ENCODE measurements at regions not wholly inside any gene's neighbourhood (a gene's known extent, or its start where the extent isn't known, plus 50 kb on each side); places are given as distances from the start of the nearest gene placed in this dataset.

GRCh38 chr6:4188801-4189200 is 53.4 kb upstream of the ECI2 start:
- no peak overlapping the region for H3K9ac ChIP-seq
- H3K36me3 ChIP-seq (ENCODE audit: insufficient read depth) = no peaks in the 10 kb centered on the region
- no peak overlapping the region for H3K27ac ChIP-seq
- no peak for TF ChIP-seq CTCF (conservative IDR thresholded peaks at IDR 0.05; ENCODE audit: low read depth, low read length)
- H4K20me1 ChIP-seq (ENCODE audit: insufficient read depth) = no peaks in the 10 kb centered on the region
- H3K4me2 ChIP-seq = no peak overlapping the region
- no peak overlapping the region for H3K4me3 ChIP-seq (IDR thresholded peaks at IDR 0.05; ENCODE audit: insufficient read depth, low read depth, low read length)
- H3K4me1 ChIP-seq (ENCODE audit: low read depth, poor library complexity, severe bottlenecking) = no peaks in the 10 kb centered on the region
- no peak overlapping the region for H2AFZ ChIP-seq (ENCODE audit: low read depth)
- H3K79me2 ChIP-seq (ENCODE audit: insufficient read depth, low read depth) = no peaks in the 10 kb centered on the region
- H3K27me3 ChIP-seq (ENCODE audit: insufficient read depth, low read depth) = no peaks in the 10 kb centered on the region

GRCh38 chr6:4187480-4187879 is 52.1 kb upstream of the ECI2 start:
- Histone ChIP-seq H3K4me3 (IDR thresholded peaks at IDR 0.05; ENCODE audit: insufficient read depth, low read depth, low read length) (no peak overlapping the region), H3K27me3 (ENCODE audit: insufficient read depth, low read depth) (no peaks in the 10 kb centered on the region), H3K79me2 (ENCODE audit: insufficient read depth, low read depth) (no peaks in the 10 kb centered on the region), H2AFZ (ENCODE audit: low read depth) (no peak overlapping the region), H3K4me1 (ENCODE audit: low read depth, poor library complexity, severe bottlenecking) (no peaks in the 10 kb centered on the region), H3K36me3 (ENCODE audit: insufficient read depth) (no peaks in the 10 kb centered on the region), H3K9ac (no peak overlapping the region), H4K20me1 (ENCODE audit: insufficient read depth) (no peaks in the 10 kb centered on the region), H3K4me2 (no peak overlapping the region), H3K27ac (no peak overlapping the region)
- TF ChIP-seq CTCF (conservative IDR thresholded peaks at IDR 0.05; ENCODE audit: low read depth, low read length) = no peak

- TF ChIP-seq CTCF (conservative IDR thresholded peaks at IDR 0.05; ENCODE audit: low read depth, low read length) = no peak
- Histone ChIP-seq H3K79me2 (ENCODE audit: insufficient read depth, low read depth) (no peaks in the 10 kb centered on the region), H3K9ac (no peak overlapping the region), H3K27me3 (ENCODE audit: insufficient read depth, low read depth) (no peaks in the 10 kb centered on the region), H2AFZ (ENCODE audit: low read depth) (no peak overlapping the region), H3K27ac (no peak overlapping the region), H3K4me1 (ENCODE audit: low read depth, poor library complexity, severe bottlenecking) (no peaks in the 10 kb centered on the region), H3K4me2 (no peak overlapping the region), H3K36me3 (ENCODE audit: insufficient read depth) (no peaks in the 10 kb centered on the region), H4K20me1 (ENCODE audit: insufficient read depth) (no peaks in the 10 kb centered on the region), H3K4me3 (IDR thresholded peaks at IDR 0.05; ENCODE audit: insufficient read depth, low read depth, low read length) (no peak overlapping the region)
Observed at GRCh38 chr6:4186385-4186784, 51.0 kb upstream of the ECI2 start.

- H3K27me3 ChIP-seq (ENCODE audit: insufficient read depth, low read depth) = no peaks in the 10 kb centered on the region
- H3K4me2 ChIP-seq = no peak overlapping the region
- no peak overlapping the region for H2AFZ ChIP-seq (ENCODE audit: low read depth)
- H3K27ac ChIP-seq = no peak overlapping the region
- no peaks in the 10 kb centered on the region for H3K4me1 ChIP-seq (ENCODE audit: low read depth, poor library complexity, severe bottlenecking)
- H3K79me2 ChIP-seq (ENCODE audit: insufficient read depth, low read depth) = no peaks in the 10 kb centered on the region
- H3K4me3 ChIP-seq (IDR thresholded peaks at IDR 0.05; ENCODE audit: insufficient read depth, low read depth, low read length) = no peak overlapping the region
- TF ChIP-seq CTCF (conservative IDR thresholded peaks at IDR 0.05; ENCODE audit: low read depth, low read length) = no peak
- no peaks in the 10 kb centered on the region for H4K20me1 ChIP-seq (ENCODE audit: insufficient read depth)
- H3K9ac ChIP-seq = no peak overlapping the region
- no peaks in the 10 kb centered on the region for H3K36me3 ChIP-seq (ENCODE audit: insufficient read depth)
Observed at GRCh38 chr6:4185846-4186245, 50.5 kb upstream of the ECI2 start.

GRCh38 chr6:4185419-4185818 is 50.0 kb upstream of the ECI2 start:
- Histone ChIP-seq H3K79me2 (ENCODE audit: insufficient read depth, low read depth) (no peaks in the 10 kb centered on the region), H3K27ac (no peak overlapping the region), H3K36me3 (ENCODE audit: insufficient read depth) (no peaks in the 10 kb centered on the region), H4K20me1 (ENCODE audit: insufficient read depth) (no peaks in the 10 kb centered on the region), H3K9ac (no peak overlapping the region), H3K27me3 (ENCODE audit: insufficient read depth, low read depth) (no peaks in the 10 kb centered on the region), H3K4me2 (no peak overlapping the region), H3K4me1 (ENCODE audit: low read depth, poor library complexity, severe bottlenecking) (no peaks in the 10 kb centered on the region), H3K4me3 (IDR thresholded peaks at IDR 0.05; ENCODE audit: insufficient read depth, low read depth, low read length) (no peak overlapping the region), H2AFZ (ENCODE audit: low read depth) (no peak overlapping the region)
- TF ChIP-seq CTCF (conservative IDR thresholded peaks at IDR 0.05; ENCODE audit: low read depth, low read length) = no peak

All from KMS-11 (cell line).